ENCODE measurements at regions not wholly inside any gene's neighbourhood (a gene's known extent, or its start where the extent isn't known, plus 50 kb on each side); places are given as distances from the start of the nearest gene placed in this dataset.

DNA sequence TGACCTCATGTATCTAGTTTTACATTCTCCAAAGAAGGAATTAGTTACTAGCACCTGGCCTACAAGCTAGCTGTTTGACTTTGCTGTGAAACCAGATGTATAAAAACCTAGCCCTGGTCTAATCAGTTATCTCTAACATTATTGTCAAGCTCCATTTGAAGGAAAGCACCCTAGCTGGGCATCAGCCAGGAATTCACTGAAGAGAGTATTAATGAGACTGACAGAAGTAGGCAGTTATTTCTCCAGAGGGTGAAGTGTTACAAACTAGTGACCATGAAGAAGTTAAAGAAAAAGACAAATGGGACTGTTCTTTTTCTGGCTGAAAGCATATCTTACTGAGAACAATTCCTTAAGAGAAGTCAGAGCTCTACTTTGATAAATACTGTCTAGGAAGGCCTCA is 2529.3 kb upstream of the PCDH20 start:
- H3K36me3 ChIP-seq (ENCODE audit: control insufficient read depth in 1 of 2, insufficient read depth in 2 of 2, low read length in 2 of 2) = no peaks in the 10 kb centered on the region
- H3K9ac ChIP-seq (ENCODE audit: low read length) = no peak overlapping the region
- no peaks in the 10 kb centered on the region for H3K79me2 ChIP-seq (ENCODE audit: insufficient read depth, low read length)
- TF ChIP-seq, protein P1, sequence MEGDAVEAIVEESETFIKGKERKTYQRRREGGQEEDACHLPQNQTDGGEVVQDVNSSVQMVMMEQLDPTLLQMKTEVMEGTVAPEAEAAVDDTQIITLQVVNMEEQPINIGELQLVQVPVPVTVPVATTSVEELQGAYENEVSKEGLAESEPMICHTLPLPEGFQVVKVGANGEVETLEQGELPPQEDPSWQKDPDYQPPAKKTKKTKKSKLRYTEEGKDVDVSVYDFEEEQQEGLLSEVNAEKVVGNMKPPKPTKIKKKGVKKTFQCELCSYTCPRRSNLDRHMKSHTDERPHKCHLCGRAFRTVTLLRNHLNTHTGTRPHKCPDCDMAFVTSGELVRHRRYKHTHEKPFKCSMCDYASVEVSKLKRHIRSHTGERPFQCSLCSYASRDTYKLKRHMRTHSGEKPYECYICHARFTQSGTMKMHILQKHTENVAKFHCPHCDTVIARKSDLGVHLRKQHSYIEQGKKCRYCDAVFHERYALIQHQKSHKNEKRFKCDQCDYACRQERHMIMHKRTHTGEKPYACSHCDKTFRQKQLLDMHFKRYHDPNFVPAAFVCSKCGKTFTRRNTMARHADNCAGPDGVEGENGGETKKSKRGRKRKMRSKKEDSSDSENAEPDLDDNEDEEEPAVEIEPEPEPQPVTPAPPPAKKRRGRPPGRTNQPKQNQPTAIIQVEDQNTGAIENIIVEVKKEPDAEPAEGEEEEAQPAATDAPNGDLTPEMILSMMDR (IDR thresholded peaks at IDR 0.05 in 2 of 3, conservative IDR thresholded peaks at IDR 0.05 in 1 of 3; ENCODE audit: borderline replicate concordance in 1 of 3, insufficient read depth in 1 of 3, low read depth in 2 of 3, low read length in 2 of 3) = no peak
- TF ChIP-seq CBX3 (IDR thresholded peaks at IDR 0.05; ENCODE audit: low read depth) (no peak), RAD21 (IDR thresholded peaks at IDR 0.05; ENCODE audit: low read depth) (no peak), ELF1 (IDR thresholded peaks at IDR 0.05; ENCODE audit: borderline replicate concordance, low read depth) (no peak), JUND (IDR thresholded peaks at IDR 0.05) (no peak), POLR2A (IDR thresholded peaks at IDR 0.05; ENCODE audit: borderline replicate concordance, extremely low read depth, insufficient read depth, insufficient read length) (no peak), SP1 (IDR thresholded peaks at IDR 0.05; ENCODE audit: low read depth) (no peak), TCF7L2 (IDR thresholded peaks at IDR 0.05; ENCODE audit: borderline replicate concordance, extremely low read depth, insufficient read depth, insufficient read length) (no peak), ZNF274 (IDR thresholded peaks at IDR 0.05; ENCODE audit: low read depth, low read length) (no peak), FOSL1 (IDR thresholded peaks at IDR 0.05; ENCODE audit: low read depth) (no peak), SRF (IDR thresholded peaks at IDR 0.05; ENCODE audit: low read depth) (no peak), POLR2AphosphoS5 (IDR thresholded peaks at IDR 0.05; ENCODE audit: low read depth, low read length) (no peak), SIN3A (IDR thresholded peaks at IDR 0.05; ENCODE audit: low read depth) (no peak), CEBPB (IDR thresholded peaks at IDR 0.05; ENCODE audit: low read depth) (no peak)
- TF ChIP-seq, protein P2, sequence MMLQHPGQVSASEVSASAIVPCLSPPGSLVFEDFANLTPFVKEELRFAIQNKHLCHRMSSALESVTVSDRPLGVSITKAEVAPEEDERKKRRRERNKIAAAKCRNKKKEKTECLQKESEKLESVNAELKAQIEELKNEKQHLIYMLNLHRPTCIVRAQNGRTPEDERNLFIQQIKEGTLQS (IDR thresholded peaks at IDR 0.05) = no peak
- TF ChIP-seq, protein P3, sequence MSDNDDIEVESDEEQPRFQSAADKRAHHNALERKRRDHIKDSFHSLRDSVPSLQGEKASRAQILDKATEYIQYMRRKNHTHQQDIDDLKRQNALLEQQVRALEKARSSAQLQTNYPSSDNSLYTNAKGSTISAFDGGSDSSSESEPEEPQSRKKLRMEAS (IDR thresholded peaks at IDR 0.05) = no peak
- intact Hi-C loops (cut with micrococcal nuclease) = no loop called here
- no peaks in the 10 kb centered on the region for H4K20me1 ChIP-seq (ENCODE audit: insufficient read depth)
- no peak overlapping the region for H2AFZ ChIP-seq (ENCODE audit: low read depth, low read length, poor library complexity, severe bottlenecking)
- H3K27me3 ChIP-seq (ENCODE audit: insufficient read depth, low read length) = no peaks in the 10 kb centered on the region
- CTCF ChIA-PET = no interaction called here
- no peak overlapping the region for H3K4me3 ChIP-seq (replicated peaks in 1 of 2; ENCODE audit: low read depth in 1 of 2, low read length in 2 of 2)
- no peak overlapping the region for H3K4me2 ChIP-seq (ENCODE audit: low read length)
- H3K27ac ChIP-seq (ENCODE audit: low read depth, low read length) = no peak overlapping the region
- POLR2A ChIA-PET = no interaction called here
- no TSS peak for BruUV-seq (replicated peaks)
- no peak for ATAC-seq
- RAD21 ChIA-PET (ENCODE audit: low non-redundant PET in 1 of 2, low total read pairs in 2 of 2, uncharacterized antibody in 2 of 2, unreplicated experiment in 2 of 2) = no interaction called here
- H3K9me2 ChIP-seq (ENCODE audit: insufficient read depth) = no peaks in the 10 kb centered on the region
- H3K4me1 ChIP-seq (ENCODE audit: control insufficient read depth in 1 of 2, insufficient read depth in 2 of 2, low read length in 2 of 2) = no peaks in the 10 kb centered on the region
- no peaks in the 10 kb centered on the region; a peak in 1 of 4 replicates for H3K9me3 ChIP-seq (ENCODE audit: control insufficient read depth in 1 of 2, insufficient read depth in 1 of 2, low read depth in 1 of 2, low read length in 2 of 2)
- DNase-seq (ENCODE audit: low read depth, low spot score) = no peak

Data from HCT116 (cell line).